ENCODE measurements at regions not wholly inside any gene's neighbourhood (a gene's known extent, or its start where the extent isn't known, plus 50 kb on each side); places are given as distances from the start of the nearest gene placed in this dataset.

DNA sequence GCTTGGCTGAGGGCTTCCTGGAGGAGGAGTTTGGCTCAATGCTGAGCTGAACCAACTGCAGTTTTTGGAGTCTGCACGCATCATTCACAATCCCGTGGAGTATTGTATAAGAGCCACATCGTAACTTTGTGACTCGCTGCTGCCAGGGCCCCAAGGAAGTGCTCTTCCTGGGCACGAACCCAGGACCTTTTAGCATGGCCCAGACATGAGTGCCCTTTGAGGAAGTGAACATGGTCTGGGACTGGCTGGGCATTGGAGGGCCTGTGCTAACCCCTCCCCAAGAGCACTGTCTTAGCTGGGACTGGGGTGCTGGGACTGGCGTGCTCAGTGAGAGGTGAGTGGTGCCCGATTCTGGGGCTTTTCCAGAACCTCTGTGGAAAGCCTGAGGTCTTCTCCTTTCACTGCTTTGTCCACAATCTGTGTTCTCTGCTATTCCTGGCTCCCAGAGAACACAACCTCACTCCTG is 88.6 kb downstream of the LIPG start:
- TF ChIP-seq, protein P1, sequence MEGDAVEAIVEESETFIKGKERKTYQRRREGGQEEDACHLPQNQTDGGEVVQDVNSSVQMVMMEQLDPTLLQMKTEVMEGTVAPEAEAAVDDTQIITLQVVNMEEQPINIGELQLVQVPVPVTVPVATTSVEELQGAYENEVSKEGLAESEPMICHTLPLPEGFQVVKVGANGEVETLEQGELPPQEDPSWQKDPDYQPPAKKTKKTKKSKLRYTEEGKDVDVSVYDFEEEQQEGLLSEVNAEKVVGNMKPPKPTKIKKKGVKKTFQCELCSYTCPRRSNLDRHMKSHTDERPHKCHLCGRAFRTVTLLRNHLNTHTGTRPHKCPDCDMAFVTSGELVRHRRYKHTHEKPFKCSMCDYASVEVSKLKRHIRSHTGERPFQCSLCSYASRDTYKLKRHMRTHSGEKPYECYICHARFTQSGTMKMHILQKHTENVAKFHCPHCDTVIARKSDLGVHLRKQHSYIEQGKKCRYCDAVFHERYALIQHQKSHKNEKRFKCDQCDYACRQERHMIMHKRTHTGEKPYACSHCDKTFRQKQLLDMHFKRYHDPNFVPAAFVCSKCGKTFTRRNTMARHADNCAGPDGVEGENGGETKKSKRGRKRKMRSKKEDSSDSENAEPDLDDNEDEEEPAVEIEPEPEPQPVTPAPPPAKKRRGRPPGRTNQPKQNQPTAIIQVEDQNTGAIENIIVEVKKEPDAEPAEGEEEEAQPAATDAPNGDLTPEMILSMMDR (IDR thresholded peaks at IDR 0.05; ENCODE audit: low read depth, low read length): no peak
- H3K4me3 ChIP-seq (ENCODE audit: low read depth, low read length): no peak overlapping the region

DNA sequence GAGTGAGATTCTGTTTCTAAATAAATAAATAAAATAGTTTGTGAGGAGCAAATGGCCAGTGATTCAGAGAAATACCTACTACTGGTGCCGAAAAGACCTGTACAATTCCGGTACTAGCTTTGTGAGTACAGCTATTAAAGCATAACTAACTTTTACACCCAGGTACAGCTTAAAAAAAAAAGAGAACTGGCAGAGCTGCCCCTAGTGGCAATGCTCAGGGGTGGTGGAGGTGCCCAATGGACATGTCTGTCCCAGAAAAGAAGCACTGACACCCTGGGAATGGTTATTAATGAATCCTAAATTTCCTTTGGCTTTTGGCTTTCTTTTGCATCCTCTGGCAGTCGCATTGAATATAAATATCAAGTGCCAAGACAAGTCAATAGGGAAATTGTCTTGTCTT is 87.0 kb downstream of the LIPG start:
- H3K4me3 ChIP-seq (ENCODE audit: low read depth, low read length): no peak overlapping the region
- TF ChIP-seq, protein P1 (IDR thresholded peaks at IDR 0.05; ENCODE audit: low read depth, low read length): no peak
